T47D (cell line): ENCODE measurements at regions not wholly inside any gene's neighbourhood (a gene's known extent, or its start where the extent isn't known, plus 50 kb on each side); places are given as distances from the start of the nearest gene placed in this dataset.
A peak's percentile ranks its signal among the peaks of the same experiment; 100 is the strongest.

Experiments
- DNase-seq, 2 experiments: peaks; one replicate each; pipeline versions ENCODE4 v3.0.0 to v3.0.0-alpha.2; 2011 to 2012; ENCODE audit warnings: low read depth in 1 of 2, low spot score in 1 of 2
- JUND ChIP-seq: IDR thresholded peaks from 2 replicates; pipeline ENCODE4 v1.6.1; 2012; ENCODE audit warnings: low read depth
- in situ Hi-C: cut with HindIII; loops from 2 replicates; pipeline ENCODE4 v1.10.0; 2016; ENCODE audit warnings: low sequenced_read_pairs, low pct_unique_long_range_greater_than_20kb

- in situ Hi-C loops: no loop called here
- no peak for DNase-seq
These were observed 513.0 kb downstream of the EPHA7 start for GRCh38 chr6:92906385-92906784.

GRCh38 chr6:92893741-92894140 is 525.6 kb downstream of the EPHA7 start:
- TF ChIP-seq JUND: no peak
- DNase-seq: no peak
- in situ Hi-C loops: no loop called here

More at GRCh38 chr6:92906385-92906784, 513.0 kb downstream of the EPHA7 start:
- TF ChIP-seq JUND: no peak

- peak in 1 of 2 experiments; percentile 7 for DNase-seq
- in situ Hi-C loops: no loop called here
These were observed 526.7 kb downstream of the EPHA7 start for GRCh38 chr6:92892626-92893170.

GRCh38 chr6:92888316-92888715 is 531.0 kb downstream of the EPHA7 start:
- in situ Hi-C loops: no loop called here

More at GRCh38 chr6:92892626-92893170, 526.7 kb downstream of the EPHA7 start:
- TF ChIP-seq JUND: no peak

GRCh38 chr6:92887871-92888270 is 531.5 kb downstream of the EPHA7 start:
- no peak for DNase-seq
- in situ Hi-C loops: no loop called here
- no peak for TF ChIP-seq JUND

More at GRCh38 chr6:92888316-92888715, 531.0 kb downstream of the EPHA7 start:
- no peak for DNase-seq
- no peak for TF ChIP-seq JUND

GRCh38 chr6:92879526-92879925 is 539.8 kb downstream of the EPHA7 start:
- in situ Hi-C loops: no loop called here
- no peak for TF ChIP-seq JUND

GRCh38 chr6:92864966-92865555 is 554.3 kb downstream of the EPHA7 start:
- DNase-seq: peak in 1 of 2 experiments; percentile 46
- in situ Hi-C loops: no loop called here
- TF ChIP-seq JUND: no peak

More at GRCh38 chr6:92879526-92879925, 539.8 kb downstream of the EPHA7 start:
- DNase-seq: no peak

- DNase-seq: peak in 1 of 2 experiments; percentile 75
- in situ Hi-C loops: no loop called here
- no peak for TF ChIP-seq JUND
These were observed 569.7 kb downstream of the EPHA7 start for GRCh38 chr6:92849636-92850035.

- DNase-seq: no peak
These were observed 570.5 kb downstream of the EPHA7 start for GRCh38 chr6:92848901-92849300.

GRCh38 chr6:92848459-92848858 is 570.9 kb downstream of the EPHA7 start:
- no peak for DNase-seq
- in situ Hi-C loops: no loop called here
- TF ChIP-seq JUND: no peak

More at GRCh38 chr6:92848901-92849300, 570.5 kb downstream of the EPHA7 start:
- in situ Hi-C loops: no loop called here
- no peak for TF ChIP-seq JUND

GRCh38 chr6:92847988-92848387 is 571.4 kb downstream of the EPHA7 start:
- DNase-seq: no peak
- TF ChIP-seq JUND: no peak
- in situ Hi-C loops: no loop called here

- TF ChIP-seq JUND: no peak
- in situ Hi-C loops: no loop called here
- no peak for DNase-seq
These were observed 579.0 kb downstream of the EPHA7 start for GRCh38 chr6:92840246-92840930.

- no peak for DNase-seq
- no peak for TF ChIP-seq JUND
- in situ Hi-C loops: no loop called here
These were observed 590.6 kb downstream of the EPHA7 start for GRCh38 chr6:92828788-92829187.
